Activated naive CD8-positive, alpha-beta T cell treated with anti-CD3 and anti-CD28 coated beads, Interleukin-2, amount 50 U/mL, for 24 hours (primary cell): ENCODE measurements at regions not wholly inside any gene's neighbourhood (a gene's known extent, or its start where the extent isn't known, plus 50 kb on each side); places are given as distances from the start of the nearest gene placed in this dataset.
A peak's percentile ranks its signal among the peaks of the same experiment; 100 is the strongest.
"Not testable (repeated sequence)": the region's sequence is repeated elsewhere in the genome, so short reads cannot be mapped to it uniquely, and the experiment has no call there.

Experiments
- ATAC-seq: fragments of 150-1000 bp; cut with Tn5 transposase; one replicate; pipeline ENCODE4 v1.10.0; 2021
- DNase-seq: peaks from one replicate; pipeline ENCODE4 v3.0.0; 2021
- H3K27ac Mint-ChIP-seq: one replicate; pipeline ENCODE4 v1.8.0; 2021; ENCODE audit warnings: mild to moderate bottlenecking, mixed read lengths
- H3K27me3 Mint-ChIP-seq: one replicate; pipeline ENCODE4 v1.8.0; 2021; ENCODE audit warnings: mixed read lengths
- H3K36me3 Mint-ChIP-seq: one replicate; pipeline ENCODE4 v1.8.0; 2021; ENCODE audit warnings: low read depth, mixed read lengths
- H3K4me1 Mint-ChIP-seq: one replicate; pipeline ENCODE4 v1.8.0; 2021; ENCODE audit warnings: mixed read lengths
- H3K4me3 Mint-ChIP-seq: one replicate; pipeline ENCODE4 v1.8.0; 2021; ENCODE audit warnings: mild to moderate bottlenecking, moderate library complexity, mixed read lengths
- H3K9me3 Mint-ChIP-seq: one replicate; pipeline ENCODE4 v1.8.0; 2021; ENCODE audit warnings: mixed read lengths

DNA sequence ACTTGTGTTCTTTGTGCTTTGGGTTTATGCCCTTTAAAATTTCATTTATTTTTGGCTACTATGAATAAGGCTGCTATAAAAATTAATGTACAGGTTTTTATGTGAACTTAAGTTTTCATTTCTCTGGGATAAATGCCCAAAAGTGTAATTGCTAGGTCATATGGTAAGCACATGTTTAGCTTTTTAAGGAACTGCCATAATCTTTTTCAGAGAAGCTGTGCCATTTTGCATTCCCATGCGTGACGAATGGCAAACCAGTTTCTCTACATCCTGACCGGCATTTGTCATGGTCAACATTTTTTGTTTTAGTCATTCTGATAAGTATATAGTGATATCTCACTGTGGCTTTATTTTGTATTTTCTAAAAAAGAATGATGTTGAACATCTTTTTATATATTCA is 236.0 kb upstream of the SGK1 start:
- H3K4me1 Mint-ChIP-seq = peaks cover 2% of the 10 kb centered on the region

DNA sequence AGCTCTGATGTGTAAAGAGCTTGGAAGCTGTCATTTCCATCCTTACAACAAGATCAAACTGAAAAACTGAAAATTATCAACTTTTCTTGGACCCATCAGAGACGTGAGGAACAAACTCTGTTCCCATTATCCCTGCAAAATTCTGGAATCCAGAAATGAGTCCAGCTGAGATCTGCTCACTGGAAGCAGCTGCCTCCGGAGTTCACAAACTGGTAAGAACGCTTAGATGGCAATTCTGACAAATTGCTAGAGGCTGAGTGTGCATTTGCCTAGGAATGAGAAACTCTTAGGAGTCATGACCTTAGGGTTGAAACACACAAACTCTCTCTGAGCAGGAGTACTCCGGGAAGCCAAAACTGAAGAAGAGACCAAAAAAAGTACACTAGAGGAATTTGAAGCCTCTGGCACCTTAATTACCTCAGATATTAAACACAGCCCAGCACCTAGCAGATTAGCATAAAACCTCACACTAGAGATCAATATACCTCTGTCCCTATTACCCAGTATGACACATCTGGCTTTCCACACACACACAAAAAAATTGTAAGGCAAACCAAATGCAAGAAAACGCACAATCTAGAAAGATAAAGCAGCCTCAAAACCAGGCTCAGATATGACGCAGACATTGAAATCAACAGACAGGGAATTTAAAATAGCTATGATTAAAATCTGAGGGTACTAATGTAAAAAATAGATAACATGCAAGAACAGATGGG is 233.5 kb upstream of the SGK1 start:
- Mint-ChIP-seq H3K27ac (no peak overlapping the region), H3K9me3 (peaks cover 3% of the 10 kb centered on the region), H3K4me1 (peaks cover 2% of the 10 kb centered on the region), H3K36me3 (no peaks in the 10 kb centered on the region), H3K4me3 (no peak overlapping the region), H3K27me3 (no peaks in the 10 kb centered on the region)
- DNase-seq = no peak
- no peak for ATAC-seq

More for the DNA sequence above, 236.0 kb upstream of the SGK1 start:
- ATAC-seq = no peak
- Mint-ChIP-seq H3K27me3 (no peaks in the 10 kb centered on the region), H3K36me3 (no peaks in the 10 kb centered on the region), H3K4me3 (no peak overlapping the region), H3K27ac (no peak overlapping the region), H3K9me3 (peaks cover 3% of the 10 kb centered on the region)
- DNase-seq = no peak

DNA sequence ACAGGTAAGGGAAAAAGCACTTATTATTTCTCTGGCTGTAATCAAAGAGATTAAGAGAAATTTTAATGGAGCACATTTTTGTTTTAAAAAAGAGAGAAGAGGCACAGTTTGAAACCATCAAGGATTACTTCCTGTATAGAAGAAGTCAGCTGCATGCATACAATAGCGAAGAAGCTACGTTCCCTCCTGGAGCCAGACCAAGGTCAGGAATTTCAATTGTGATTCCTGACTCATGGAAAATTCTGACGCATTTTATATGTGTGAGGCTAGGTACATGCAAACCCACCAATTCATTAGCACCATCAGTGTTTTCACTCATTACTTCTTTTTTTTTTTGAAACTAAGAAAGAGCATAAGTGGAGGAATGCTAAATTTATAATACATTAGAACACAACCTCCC is 232.7 kb upstream of the SGK1 start:
- Mint-ChIP-seq H3K9me3 (peaks cover 2% of the 10 kb centered on the region), H3K27me3 (no peaks in the 10 kb centered on the region), H3K4me1 (peaks cover 2% of the 10 kb centered on the region), H3K36me3 (no peaks in the 10 kb centered on the region), H3K27ac (no peak overlapping the region), H3K4me3 (no peak overlapping the region)
- DNase-seq (no peak), ATAC-seq (no peak)

DNA sequence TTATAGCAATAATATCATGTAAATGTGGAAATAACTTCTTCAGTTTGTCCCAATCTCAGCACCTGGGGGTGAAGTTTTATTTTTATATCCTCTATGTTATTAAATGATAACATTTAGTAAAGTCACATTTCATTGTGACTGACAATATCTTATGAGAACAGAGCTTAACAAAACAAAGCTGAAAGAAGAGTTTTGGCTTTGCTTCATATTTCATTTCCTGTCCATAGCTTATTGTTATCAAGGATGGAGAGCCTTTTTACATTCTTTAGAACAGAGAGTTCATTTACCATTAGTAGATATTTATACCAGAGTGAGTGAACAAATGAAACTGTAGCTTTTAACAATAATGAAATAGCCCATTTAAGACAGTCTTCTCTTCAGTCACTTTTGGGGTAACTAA is 231.9 kb upstream of the SGK1 start:
- Mint-ChIP-seq H3K4me1 (peaks cover 2% of the 10 kb centered on the region), H3K27ac (no peak overlapping the region), H3K27me3 (no peaks in the 10 kb centered on the region)

GRCh38 chr6:134546962-134547645 is 229.2 kb upstream of the SGK1 start:
- H3K9me3 Mint-ChIP-seq = no peaks in the 10 kb centered on the region
- no peaks in the 10 kb centered on the region for H3K27me3 Mint-ChIP-seq
- DNase-seq (no peak), ATAC-seq (no peak)
- no peaks in the 10 kb centered on the region for H3K36me3 Mint-ChIP-seq
- H3K4me1 Mint-ChIP-seq = peaks cover 17% of the 10 kb centered on the region
- H3K27ac Mint-ChIP-seq = no peak overlapping the region
- H3K4me3 Mint-ChIP-seq = no peak overlapping the region

More for the DNA sequence above, 231.9 kb upstream of the SGK1 start:
- ATAC-seq = no peak
- DNase-seq = no peak
- no peak overlapping the region for H3K4me3 Mint-ChIP-seq
- no peaks in the 10 kb centered on the region for H3K36me3 Mint-ChIP-seq
- H3K9me3 Mint-ChIP-seq = no peaks in the 10 kb centered on the region

GRCh38 chr6:134544737-134545136 is 226.8 kb upstream of the SGK1 start:
- no peaks in the 10 kb centered on the region for H3K27me3 Mint-ChIP-seq
- no peaks in the 10 kb centered on the region for H3K36me3 Mint-ChIP-seq
- ATAC-seq (no peak), DNase-seq (no peak)
- H3K4me3 Mint-ChIP-seq = no peak overlapping the region
- H3K27ac Mint-ChIP-seq = no peak overlapping the region
- H3K9me3 Mint-ChIP-seq = no peaks in the 10 kb centered on the region
- H3K4me1 Mint-ChIP-seq = peaks cover 25% of the 10 kb centered on the region

GRCh38 chr6:134543128-134543527 is 225.2 kb upstream of the SGK1 start:
- Mint-ChIP-seq H3K4me1 (peaks cover 27% of the 10 kb centered on the region), H3K27me3 (no peaks in the 10 kb centered on the region), H3K27ac (no peak overlapping the region), H3K36me3 (no peaks in the 10 kb centered on the region), H3K4me3 (no peak overlapping the region), H3K9me3 (no peaks in the 10 kb centered on the region)
- DNase-seq = no peak
- ATAC-seq = peak; percentile 54

GRCh38 chr6:134541001-134541400 is 223.1 kb upstream of the SGK1 start:
- H3K27me3 Mint-ChIP-seq = no peaks in the 10 kb centered on the region
- H3K27ac Mint-ChIP-seq = no peak overlapping the region
- no peaks in the 10 kb centered on the region for H3K9me3 Mint-ChIP-seq
- H3K36me3 Mint-ChIP-seq = no peaks in the 10 kb centered on the region
- DNase-seq (no peak), ATAC-seq (no peak)
- H3K4me3 Mint-ChIP-seq = no peak overlapping the region
- H3K4me1 Mint-ChIP-seq = peaks cover 27% of the 10 kb centered on the region

- Mint-ChIP-seq H3K4me3 (no peak overlapping the region), H3K9me3 (no peaks in the 10 kb centered on the region), H3K27ac (no peak overlapping the region), H3K27me3 (no peaks in the 10 kb centered on the region), H3K4me1 (peaks cover 31% of the 10 kb centered on the region), H3K36me3 (no peaks in the 10 kb centered on the region)
- no peak for DNase-seq
- no peak for ATAC-seq
These were observed 222.0 kb upstream of the SGK1 start for GRCh38 chr6:134539865-134540323.

- not testable (repeated sequence) for H3K27ac Mint-ChIP-seq, H3K27me3 Mint-ChIP-seq, ATAC-seq, DNase-seq, H3K36me3 Mint-ChIP-seq, H3K9me3 Mint-ChIP-seq, H3K4me3 Mint-ChIP-seq
- peaks cover 28% of the 10 kb centered on the region for H3K4me1 Mint-ChIP-seq
These were observed 219.9 kb upstream of the SGK1 start for GRCh38 chr6:134537765-134538164.

DNA sequence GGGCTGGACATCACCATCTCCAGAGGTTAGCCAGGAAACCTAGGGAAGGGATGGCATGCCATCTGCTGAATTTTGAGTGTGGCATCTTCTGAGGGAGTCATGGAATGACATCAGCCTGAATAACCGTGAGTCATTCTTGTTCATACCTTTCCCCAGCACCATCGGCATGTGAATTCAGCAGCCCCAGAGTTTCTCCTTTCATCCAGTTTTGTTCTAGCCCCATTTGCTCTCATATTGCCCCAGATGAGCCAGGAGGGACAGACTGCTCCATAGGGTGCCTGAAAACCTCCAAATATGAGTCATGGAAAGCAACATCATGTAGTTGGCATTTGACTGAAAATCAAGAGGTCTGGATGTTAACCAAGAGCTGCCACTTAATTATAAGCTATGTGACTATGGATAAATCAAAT is 219.2 kb upstream of the SGK1 start:
- Mint-ChIP-seq H3K4me3 (no peak overlapping the region), H3K4me1 (peaks cover 29% of the 10 kb centered on the region), H3K36me3 (no peaks in the 10 kb centered on the region), H3K27me3 (no peaks in the 10 kb centered on the region), H3K27ac (no peak overlapping the region), H3K9me3 (no peaks in the 10 kb centered on the region)
- ATAC-seq (no peak), DNase-seq (no peak)

DNA sequence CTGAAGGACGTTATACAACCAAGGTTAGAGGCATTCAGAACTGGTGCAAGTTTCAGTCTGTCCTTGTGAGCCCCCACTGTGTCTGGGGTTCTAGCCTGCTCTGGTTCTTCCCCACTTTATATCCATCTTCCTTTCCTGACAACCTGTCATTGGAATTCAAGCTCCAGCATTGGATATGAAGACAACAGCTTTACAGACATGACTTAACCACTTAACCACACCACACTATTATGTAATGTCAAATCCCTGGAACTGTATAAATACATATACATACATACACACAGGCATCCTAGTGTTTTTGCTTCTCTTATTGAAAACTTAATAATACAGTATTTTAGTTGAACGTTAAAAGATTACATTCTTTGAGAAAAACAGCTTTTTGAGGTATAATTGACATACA is 217.9 kb upstream of the SGK1 start:
- Mint-ChIP-seq H3K27ac (no peak overlapping the region), H3K9me3 (no peaks in the 10 kb centered on the region), H3K4me1 (peaks cover 30% of the 10 kb centered on the region), H3K27me3 (no peaks in the 10 kb centered on the region), H3K36me3 (no peaks in the 10 kb centered on the region), H3K4me3 (no peak overlapping the region)
- DNase-seq (no peak), ATAC-seq (no peak)

- Mint-ChIP-seq H3K27ac (no peak overlapping the region), H3K4me3 (no peak overlapping the region), H3K36me3 (no peaks in the 10 kb centered on the region), H3K9me3 (peaks cover 3% of the 10 kb centered on the region), H3K27me3 (no peaks in the 10 kb centered on the region), H3K4me1 (peaks cover 26% of the 10 kb centered on the region)
- ATAC-seq (no peak), DNase-seq (no peak)
These were observed 216.8 kb upstream of the SGK1 start for GRCh38 chr6:134534708-134535149.

DNA sequence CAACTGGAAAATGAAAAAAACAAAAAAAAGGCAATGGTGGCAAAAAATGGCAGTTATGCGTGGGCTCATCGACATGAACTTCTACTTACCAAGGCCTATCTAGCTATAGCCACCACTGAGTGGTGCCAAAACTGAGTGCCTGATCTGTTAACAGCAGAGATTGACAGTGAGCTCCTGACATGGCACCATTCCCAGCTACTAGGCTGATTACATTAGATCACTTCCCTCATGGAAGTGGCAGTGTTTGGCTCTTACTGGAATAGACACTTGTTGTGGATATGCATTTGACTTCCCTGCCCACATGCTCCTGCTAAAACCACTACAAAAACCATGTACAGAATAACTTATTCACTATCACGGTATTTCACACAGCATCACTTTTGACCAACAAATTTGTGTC is 216.1 kb upstream of the SGK1 start:
- Mint-ChIP-seq H3K4me1 (peaks cover 30% of the 10 kb centered on the region), H3K9me3 (peaks cover 3% of the 10 kb centered on the region), H3K27ac (no peak overlapping the region), H3K36me3 (no peaks in the 10 kb centered on the region), H3K4me3 (no peak overlapping the region), H3K27me3 (no peaks in the 10 kb centered on the region)
- no peak for ATAC-seq
- DNase-seq = no peak
